GM12878 (cell line): ENCODE measurements at regions not wholly inside any gene's neighbourhood (a gene's known extent, or its start where the extent isn't known, plus 50 kb on each side); places are given as distances from the start of the nearest gene placed in this dataset.

Source experiments
- ATAC-seq: fragments of 200-7000 bp; cut with Tn5 transposase; 3 replicates; pipeline ENCODE4 v1.9.1; 2020; ENCODE audit warnings: mild to moderate bottlenecking, moderate library complexity
- BruUV-seq: library from RNA; stranded (reverse); fragments of 400-500 nt; replicated peaks from 2 replicates; lab custom pipeline; 2021; lab: Mats Ljungman, UMichigan
- CTCF ChIA-PET: fragments of 300-600 bp; sonication (Branson Sonifier 250); formaldehyde crosslinking; extraction: SDS; loops from one replicate; lab custom pipeline; 2021; ENCODE audit warnings: inconsistent platforms; lab: Yijun Ruan, JAX
- POLR2A ChIA-PET: fragments of 350-600 bp; formaldehyde crosslinking; extraction: SDS; loops from one replicate; lab custom pipeline; 2021; ENCODE audit warnings: inconsistent platforms; lab: Charles Lee
- RAD21 ChIA-PET: fragments of 300-600 bp; sonication (Branson Sonifier 250); formaldehyde crosslinking; loops from one replicate; lab custom pipeline; 2023; ENCODE audit warnings: antibody characterized with exemption; ENCODE audit not compliant: unreplicated experiment; lab: Charles Lee
- SMC1A ChIA-PET: fragments of 300-600 bp; sonication (Branson Sonifier 250); formaldehyde crosslinking; loops from one replicate; lab custom pipeline; 2023; ENCODE audit not compliant: unreplicated experiment, uncharacterized antibody; lab: Charles Lee
- DNase-seq: peaks from one replicate; pipeline ENCODE4 v3.0.0-alpha.2; 2011; ENCODE audit warnings: low read depth, low spot score
- FAIRE-seq: peaks from 3 replicates; lab custom pipeline; 2011; peaks lifted over from hg19 to GRCh38; lab: Jason Lieb, UNC
- H2AFZ ChIP-seq: 2 replicates; pipeline ENCODE4 v1.6.0; 2011; ENCODE audit warnings: low read depth, low read length, control low read depth; ENCODE audit not compliant: control insufficient read depth
- H3K27ac ChIP-seq: 2 replicates; pipeline ENCODE4 v1.5.1; 2011; ENCODE audit warnings: control low read depth; ENCODE audit not compliant: control insufficient read depth, insufficient read depth
- H3K27me3 ChIP-seq, 2 experiments: replicated peaks in 1 of 2; 2 replicates each; pipeline versions ENCODE4 v1.6.0 to v1.6.1; 2011; ENCODE audit warnings: low read length in 1 of 2; ENCODE audit not compliant: control insufficient read depth in 2 of 2, insufficient read depth in 2 of 2
- H3K36me3 ChIP-seq, 2 experiments: 2 replicates each; pipeline ENCODE4 v1.5.1; 2011; ENCODE audit warnings: low read length in 1 of 2; ENCODE audit not compliant: control insufficient read depth in 2 of 2, insufficient read depth in 2 of 2
- H3K4me1 ChIP-seq: 2 replicates; pipeline ENCODE4 v1.6.1; 2011; ENCODE audit warnings: mild to moderate bottlenecking, low read length, moderate library complexity, mixed read lengths; ENCODE audit not compliant: control insufficient read depth, insufficient read depth
- H3K4me2 ChIP-seq: 2 replicates; pipeline ENCODE4 v1.6.0; 2011; ENCODE audit warnings: control low read depth; ENCODE audit not compliant: control insufficient read depth, insufficient read depth
- H3K4me3 ChIP-seq: fragments of 200-600 bp; sonication (generic); 2 replicates; pipeline ENCODE4 v1.5.1; 2016
- H3K79me2 ChIP-seq: 2 replicates; pipeline ENCODE4 v1.6.0; 2011; ENCODE audit warnings: low read length; ENCODE audit not compliant: control insufficient read depth, insufficient read depth
- H3K9ac ChIP-seq: 2 replicates; pipeline ENCODE4 v1.8.0; 2011; ENCODE audit warnings: low read length, control low read depth, mixed read lengths; ENCODE audit not compliant: control insufficient read depth, insufficient read depth
- H3K9me3 ChIP-seq: replicated peaks from 3 replicates; pipeline ENCODE4 v1.5.1; 2011; ENCODE audit warnings: mild to moderate bottlenecking, low read length; ENCODE audit not compliant: control insufficient read depth, insufficient read depth
- H4K20me1 ChIP-seq: 2 replicates; pipeline ENCODE4 v1.6.0; 2011; ENCODE audit not compliant: control insufficient read depth, insufficient read depth
- ATF7 ChIP-seq: fragments of 450-650 bp; IDR thresholded peaks from 2 replicates; pipeline ENCODE4 v1.6.1; 2016; ENCODE audit warnings: low read depth, mild to moderate bottlenecking
- E2F8 ChIP-seq: fragments of 450-650 bp; IDR thresholded peaks from 2 replicates; pipeline ENCODE4 v1.6.1; 2018; ENCODE audit warnings: mild to moderate bottlenecking, low read depth, moderate library complexity; ENCODE audit not compliant: partially characterized antibody
- HDAC2 ChIP-seq: fragments of 200-600 bp; sonication (generic); IDR thresholded peaks from 2 replicates; pipeline ENCODE4 v1.6.1; 2017
- HSF1 ChIP-seq: fragments of 150-350 bp; IDR thresholded peaks from 2 replicates; pipeline ENCODE4 v1.6.1; 2014; ENCODE audit warnings: mild to moderate bottlenecking, low read depth, low read length
- IRF4 ChIP-seq: IDR thresholded peaks from 2 replicates; pipeline ENCODE4 v1.6.1; 2011; ENCODE audit warnings: low read depth, low read length
- SMC3 ChIP-seq: IDR thresholded peaks from 2 replicates; pipeline ENCODE4 v1.6.1; 2011; ENCODE audit warnings: low read length, improper control_type of control experiment, borderline replicate concordance
- SRF ChIP-seq, 2 experiments: IDR thresholded peaks; 2 replicates each; pipeline ENCODE4 v1.6.1; 2011; ENCODE audit warnings: low read depth in 2 of 2, low read length in 2 of 2, mild to moderate bottlenecking in 1 of 2, moderate library complexity in 1 of 2
- TARDBP ChIP-seq: IDR thresholded peaks from 2 replicates; pipeline ENCODE4 v1.6.1; 2016; ENCODE audit warnings: borderline replicate concordance
- ZNF274 ChIP-seq: IDR thresholded peaks from one replicate; pipeline ENCODE4 v1.8.0; 2011; ENCODE audit not compliant: insufficient read length, insufficient read depth
- WGBS: methylation state at CpG from one replicate; pipeline ENCODE4 v1.1.6; 2016; ENCODE audit warnings: low lambda C conversion rate; ENCODE audit not compliant: insufficient replicate concordance, insufficient coverage; ENCODE audit errors: missing lambda C conversion rate; 5-methylcytosine and 5-hydroxymethylcytosine counted together
- in situ Hi-C: fragments of 300-500 bp; cut with MboI; formaldehyde crosslinking; loops from 9 replicates; pipeline ENCODE4 v1.14.3; 2018; ENCODE audit warnings: mixed read lengths
- intact Hi-C: fragments of 100-400 bp; cut with micrococcal nuclease; formaldehyde crosslinking; loops from one replicate; pipeline ENCODE4 v1.14.2; 2022; ENCODE audit not compliant: unreplicated experiment

GRCh38 chr4:38574559-38575333, 89.3 kb upstream of the KLF3 start:
- DNase-seq, result no peak
- H3K79me2 ChIP-seq, result no peaks in the 10 kb centered on the region
- TF ChIP-seq SMC3 (no peak), SRF (IDR thresholded peaks at IDR 0.05; ENCODE audit: low read depth in 2 of 2, low read length in 2 of 2) (no peak), IRF4 (no peak), ATF7 (no peak), ZNF274 (no peak), E2F8 (no peak), HSF1 (no peak), TARDBP (no peak), HDAC2 (no peak)
- TF ChIP-seq, all 136 proteins: peak for 0
- ChIA-PET RAD21 (no interaction called here), SMC1A (no interaction called here), POLR2A (no interaction called here), CTCF (no interaction called here)
- intact Hi-C loops (no loop called here), in situ Hi-C loops (no loop called here)
- no peak overlapping the region for H2AFZ ChIP-seq
- no peak overlapping the region for H3K4me3 ChIP-seq
- FAIRE-seq, result no peak
- H3K4me2 ChIP-seq, result no peak overlapping the region
- WGBS, result 64% methylated on average over 17 of the region's 17 CpGs
- H3K36me3 ChIP-seq, result no peaks in the 10 kb centered on the region
- H3K9ac ChIP-seq, result no peak overlapping the region
- H3K27ac ChIP-seq, result no peak overlapping the region
- H3K4me1 ChIP-seq, result no peaks in the 10 kb centered on the region
- peaks cover 0 to 3% of the 10 kb centered on the region in 2 experiments; a peak in 1 of 4 replicates for H3K27me3 ChIP-seq
- no TSS peak for BruUV-seq
- ATAC-seq, result no peak
- H3K9me3 ChIP-seq, result no peaks in the 10 kb centered on the region; the same call in 2 of the 3 replicates
- H4K20me1 ChIP-seq, result no peaks in the 10 kb centered on the region
